ENCODE measurements at regions not wholly inside any gene's neighbourhood (a gene's known extent, or its start where the extent isn't known, plus 50 kb on each side); places are given as distances from the start of the nearest gene placed in this dataset.
"Not testable (repeated sequence)": the region's sequence is repeated elsewhere in the genome, so short reads cannot be mapped to it uniquely, and the experiment has no call there.

DNA sequence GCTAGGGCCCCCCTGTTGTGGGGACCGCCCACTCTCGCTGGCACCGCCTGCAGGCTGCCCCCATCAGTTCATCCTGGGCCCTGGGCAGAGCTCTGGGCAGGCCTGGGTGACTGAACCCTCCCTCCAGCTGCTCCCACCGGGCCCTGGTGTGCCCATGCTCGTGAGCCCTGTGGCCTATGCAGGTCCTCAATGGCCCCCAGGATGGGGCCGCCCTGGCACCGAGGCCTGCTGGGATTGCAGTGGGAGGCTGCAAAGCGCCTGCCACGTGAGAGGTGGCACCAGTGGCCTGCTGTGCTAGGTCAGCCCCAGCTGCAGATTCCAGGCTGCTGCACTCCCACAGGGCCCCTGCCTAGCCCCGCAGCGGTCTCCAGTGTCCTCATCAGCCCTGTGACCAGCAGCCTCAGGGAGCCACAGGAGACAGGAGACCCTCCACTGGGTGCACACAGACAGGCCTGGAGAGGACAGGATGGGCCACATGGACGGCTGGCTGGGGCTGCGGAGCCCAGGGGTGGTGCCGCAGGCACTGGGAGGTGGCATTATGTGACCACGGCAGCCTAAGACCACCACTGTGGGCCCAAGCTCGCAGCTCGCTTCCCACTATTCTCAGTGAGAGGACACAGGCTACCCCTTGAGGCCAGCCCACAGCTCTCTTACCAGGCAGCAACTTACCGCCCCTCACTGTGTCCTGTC is 199.4 kb downstream of the BCR start:
- DNase-seq (ENCODE audit: low read depth) = not testable (repeated sequence)

DNA sequence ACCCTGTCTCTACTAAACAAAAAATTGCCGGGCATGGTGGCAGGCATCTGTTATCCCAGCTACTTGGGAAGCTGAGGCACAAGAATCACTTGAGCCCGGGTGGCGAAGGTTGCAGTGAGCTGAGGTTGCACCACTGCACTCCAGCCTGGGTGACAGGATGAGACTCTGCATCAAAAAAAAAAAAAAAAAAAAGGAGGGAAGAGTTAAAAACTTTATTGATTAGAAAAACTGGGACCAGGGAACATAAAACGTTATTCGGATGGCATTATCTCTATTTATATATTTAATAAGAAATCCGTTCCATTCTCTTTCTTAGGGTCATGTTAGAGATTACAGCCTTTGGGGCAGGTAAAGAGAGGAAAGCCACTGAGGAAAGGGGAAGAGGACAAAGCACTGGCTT is 197.5 kb downstream of the BCR start:
- no peak for DNase-seq (ENCODE audit: low read depth)

DNA sequence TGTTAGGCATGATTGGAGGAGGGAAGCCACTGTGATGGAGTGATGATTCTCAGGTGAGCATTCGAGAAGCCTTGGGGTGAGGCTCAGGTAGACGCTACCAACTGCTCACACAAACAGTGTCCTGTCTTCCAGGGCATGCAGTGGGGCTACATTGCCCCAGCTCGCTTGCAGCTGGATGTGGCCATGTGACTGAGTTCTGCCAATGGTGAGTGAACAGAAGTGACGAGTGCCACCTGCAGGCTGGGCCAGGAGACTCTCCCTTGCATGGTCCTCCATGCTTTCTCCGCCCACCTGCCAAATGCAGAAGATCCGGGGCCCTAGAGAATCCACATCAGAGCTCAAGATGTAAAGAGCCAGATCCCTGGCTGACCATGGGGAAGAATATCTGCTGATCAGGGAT is 195.9 kb downstream of the BCR start:
- no peak for DNase-seq (ENCODE audit: low read depth)

DNA sequence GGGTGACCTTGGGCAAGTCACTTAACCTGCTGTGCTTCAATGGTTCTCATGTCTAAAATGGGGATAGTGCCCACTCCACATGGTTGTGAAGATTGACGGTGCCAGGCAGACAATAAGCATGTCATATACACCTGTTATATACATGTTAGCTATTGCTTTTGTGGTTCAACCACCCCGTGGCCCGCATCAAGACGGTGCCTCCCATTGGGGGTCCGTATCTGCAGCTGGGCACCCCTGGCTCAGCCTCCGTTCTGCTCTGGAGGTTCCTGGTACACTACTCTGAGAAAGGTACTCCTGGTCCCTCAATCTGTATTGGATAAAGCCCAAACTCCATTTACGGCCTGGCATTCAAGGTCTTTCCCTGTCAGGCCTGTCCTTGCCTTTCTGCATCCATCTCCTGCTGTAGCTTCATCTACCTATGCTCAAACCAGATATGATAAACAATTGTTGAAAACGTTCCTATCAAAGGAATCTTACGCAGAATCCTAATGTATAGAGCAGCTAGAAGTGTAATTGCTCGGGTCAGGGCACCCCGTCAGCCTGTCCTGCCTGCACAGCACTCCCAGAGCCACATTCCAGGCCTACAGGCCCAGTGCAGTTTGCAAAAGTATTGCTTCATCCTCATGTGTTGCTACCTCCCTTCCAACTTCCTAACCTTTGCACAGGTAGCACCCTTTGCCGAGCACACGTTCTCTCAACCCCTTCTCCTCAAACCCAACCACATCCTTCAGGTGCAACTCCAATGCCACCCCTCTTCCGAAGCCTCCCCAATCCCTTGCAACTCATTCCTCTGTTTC is 194.9 kb downstream of the BCR start:
- DNase-seq (ENCODE audit: low read depth) = no peak

DNA sequence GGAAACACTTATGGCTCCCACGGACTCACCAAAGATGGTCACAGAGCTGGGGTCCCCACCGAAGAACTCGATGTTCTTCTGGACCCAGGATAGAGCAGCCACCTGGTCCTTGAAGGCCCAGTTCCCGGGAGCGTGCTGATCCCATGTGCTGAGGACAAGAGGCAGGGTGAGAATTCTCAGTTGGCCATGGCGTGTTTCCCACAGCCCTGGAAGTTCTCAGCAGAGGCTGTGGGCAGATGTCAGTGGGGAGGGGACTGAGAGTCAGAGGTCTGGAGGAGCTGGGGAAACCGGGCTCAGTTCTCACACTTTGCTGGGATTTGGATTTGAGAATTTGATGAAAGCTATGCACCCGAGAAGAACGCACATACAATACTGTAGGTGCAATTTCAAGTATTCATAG is 193.3 kb downstream of the BCR start:
- DNase-seq (ENCODE audit: low read depth) = no peak

DNA sequence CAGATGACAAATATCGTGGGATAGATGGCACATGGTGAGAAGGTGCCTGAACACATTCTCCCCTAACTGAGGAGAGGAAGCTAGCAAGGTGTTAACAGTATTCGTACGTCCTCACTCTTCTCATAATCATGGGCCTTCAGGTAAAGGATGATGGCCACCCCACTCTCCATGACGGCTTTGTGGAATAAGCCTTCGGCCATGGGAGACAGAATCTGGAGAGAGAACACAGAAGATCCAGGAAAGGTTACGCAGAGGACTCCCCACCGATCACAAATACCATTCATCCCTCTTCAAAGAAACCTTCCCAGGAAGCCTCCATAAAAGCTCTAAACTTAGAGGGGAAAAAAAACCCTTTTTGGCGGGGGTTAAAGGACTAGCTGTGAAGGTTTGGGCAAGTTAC is 189.9 kb downstream of the BCR start:
- DNase-seq (ENCODE audit: low read depth) = no peak

DNA sequence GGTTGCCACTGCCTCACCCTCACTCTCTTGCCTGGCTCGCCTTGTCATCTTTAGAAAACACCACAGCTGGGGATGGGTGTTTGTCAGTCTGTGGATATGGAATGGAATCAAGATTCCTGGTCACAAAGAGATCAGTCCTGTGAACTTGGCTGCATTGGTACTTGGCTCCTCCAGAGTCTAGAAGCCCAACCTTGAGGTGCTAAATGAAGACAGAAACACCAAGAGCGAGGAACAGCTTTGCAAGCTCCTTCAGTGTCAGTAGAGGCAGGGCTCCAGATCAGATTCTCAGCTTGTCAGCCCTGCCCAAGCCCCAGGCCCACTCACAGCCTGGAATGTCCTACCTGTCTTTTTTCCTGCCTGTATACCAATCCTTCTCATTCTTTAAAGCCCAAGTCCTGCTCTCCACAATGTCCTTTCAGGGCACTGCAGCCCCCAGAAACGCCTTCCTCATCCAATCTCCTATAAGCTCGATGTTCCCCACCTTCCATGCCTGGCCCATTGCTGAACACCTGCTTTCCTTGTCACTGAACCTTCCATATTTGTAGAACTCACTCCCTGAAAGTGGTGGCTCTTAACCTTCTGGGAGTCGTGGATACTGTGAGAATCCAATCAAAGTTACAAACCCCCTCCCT is 188.9 kb downstream of the BCR start:
- DNase-seq (ENCODE audit: low read depth) = no peak
